Stomach (tissue), 4 donors: ENCODE measurements at regions not wholly inside any gene's neighbourhood (a gene's known extent, or its start where the extent isn't known, plus 50 kb on each side); places are given as distances from the start of the nearest gene placed in this dataset.

Experiments used
- POLR2AphosphoS5 ChIP-seq, 3 donors: sonication (generic); formaldehyde crosslinking; IDR thresholded peaks; one replicate each; pipeline ENCODE4 v1.6.1; 2016; ENCODE audit warnings: antibody characterized with exemption in 3 of 3
- TF ChIP-seq, protein P1 (sequence below), 7 experiments: fragments of 450-650 bp in 4 of 7; fragments of 200-600 bp in 3 of 7; sonication (generic) in 3 of 7; IDR thresholded peaks; one replicate each; pipeline ENCODE4 v1.5.1; 2016 to 2019; ENCODE audit warnings: antibody characterized with exemption in 7 of 7, control low read depth in 2 of 7, mild to moderate bottlenecking in 1 of 7

GRCh38 chr11:134841972-134842371 is 429.9 kb upstream of the B3GAT1 start:
- TF ChIP-seq POLR2AphosphoS5 (IDR thresholded peaks at IDR 0.05) = no peak
- TF ChIP-seq, protein P1, sequence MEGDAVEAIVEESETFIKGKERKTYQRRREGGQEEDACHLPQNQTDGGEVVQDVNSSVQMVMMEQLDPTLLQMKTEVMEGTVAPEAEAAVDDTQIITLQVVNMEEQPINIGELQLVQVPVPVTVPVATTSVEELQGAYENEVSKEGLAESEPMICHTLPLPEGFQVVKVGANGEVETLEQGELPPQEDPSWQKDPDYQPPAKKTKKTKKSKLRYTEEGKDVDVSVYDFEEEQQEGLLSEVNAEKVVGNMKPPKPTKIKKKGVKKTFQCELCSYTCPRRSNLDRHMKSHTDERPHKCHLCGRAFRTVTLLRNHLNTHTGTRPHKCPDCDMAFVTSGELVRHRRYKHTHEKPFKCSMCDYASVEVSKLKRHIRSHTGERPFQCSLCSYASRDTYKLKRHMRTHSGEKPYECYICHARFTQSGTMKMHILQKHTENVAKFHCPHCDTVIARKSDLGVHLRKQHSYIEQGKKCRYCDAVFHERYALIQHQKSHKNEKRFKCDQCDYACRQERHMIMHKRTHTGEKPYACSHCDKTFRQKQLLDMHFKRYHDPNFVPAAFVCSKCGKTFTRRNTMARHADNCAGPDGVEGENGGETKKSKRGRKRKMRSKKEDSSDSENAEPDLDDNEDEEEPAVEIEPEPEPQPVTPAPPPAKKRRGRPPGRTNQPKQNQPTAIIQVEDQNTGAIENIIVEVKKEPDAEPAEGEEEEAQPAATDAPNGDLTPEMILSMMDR (IDR thresholded peaks at IDR 0.05) = no peak
